Omental fat pad (tissue), 3 donors: ENCODE measurements at regions not wholly inside any gene's neighbourhood (a gene's known extent, or its start where the extent isn't known, plus 50 kb on each side); places are given as distances from the start of the nearest gene placed in this dataset.
"Not testable (repeated sequence)": the region's sequence is repeated elsewhere in the genome, so short reads cannot be mapped to it uniquely, and the experiment has no call there.

ENCODE experiments used
- ATAC-seq: fragments of 150-250 bp; one replicate; pipeline ENCODE4 v1.9.1; 2016; ENCODE audit warnings: mild to moderate bottlenecking, moderate library complexity; ENCODE audit not compliant: low FRiP score
- DNase-seq: peaks from one replicate; pipeline ENCODE4 v3.0.0-alpha.2; 2019; ENCODE audit warnings: low spot score
- TF ChIP-seq, protein P1 (sequence below), 3 donors: fragments of 450-650 bp; IDR thresholded peaks; one replicate each; pipeline ENCODE4 v1.5.1; 2016 to 2017; ENCODE audit warnings: antibody characterized with exemption in 3 of 3, mild to moderate bottlenecking in 3 of 3, moderate library complexity in 2 of 3

DNA sequence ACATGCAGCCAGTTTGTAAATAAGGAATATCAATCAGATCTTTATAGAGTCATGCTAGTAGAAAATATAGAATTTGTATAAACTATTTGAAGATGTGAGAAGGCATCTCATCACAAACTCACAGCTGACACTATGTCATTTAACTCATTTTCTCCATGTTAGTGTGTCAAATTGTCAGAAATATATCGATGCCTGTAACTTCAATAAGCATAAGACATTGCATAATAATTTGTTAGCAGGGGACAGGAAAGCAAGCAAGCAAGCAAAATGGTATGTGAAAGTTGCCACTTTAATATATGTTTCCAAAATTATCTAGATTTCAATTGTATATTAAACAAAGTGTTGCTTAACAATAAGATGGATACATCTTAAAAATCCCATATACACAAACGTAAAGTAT lies 571.0 kb downstream of the ARL4A start:
- ATAC-seq: no peak
- no peak for DNase-seq
- TF ChIP-seq, protein P1, sequence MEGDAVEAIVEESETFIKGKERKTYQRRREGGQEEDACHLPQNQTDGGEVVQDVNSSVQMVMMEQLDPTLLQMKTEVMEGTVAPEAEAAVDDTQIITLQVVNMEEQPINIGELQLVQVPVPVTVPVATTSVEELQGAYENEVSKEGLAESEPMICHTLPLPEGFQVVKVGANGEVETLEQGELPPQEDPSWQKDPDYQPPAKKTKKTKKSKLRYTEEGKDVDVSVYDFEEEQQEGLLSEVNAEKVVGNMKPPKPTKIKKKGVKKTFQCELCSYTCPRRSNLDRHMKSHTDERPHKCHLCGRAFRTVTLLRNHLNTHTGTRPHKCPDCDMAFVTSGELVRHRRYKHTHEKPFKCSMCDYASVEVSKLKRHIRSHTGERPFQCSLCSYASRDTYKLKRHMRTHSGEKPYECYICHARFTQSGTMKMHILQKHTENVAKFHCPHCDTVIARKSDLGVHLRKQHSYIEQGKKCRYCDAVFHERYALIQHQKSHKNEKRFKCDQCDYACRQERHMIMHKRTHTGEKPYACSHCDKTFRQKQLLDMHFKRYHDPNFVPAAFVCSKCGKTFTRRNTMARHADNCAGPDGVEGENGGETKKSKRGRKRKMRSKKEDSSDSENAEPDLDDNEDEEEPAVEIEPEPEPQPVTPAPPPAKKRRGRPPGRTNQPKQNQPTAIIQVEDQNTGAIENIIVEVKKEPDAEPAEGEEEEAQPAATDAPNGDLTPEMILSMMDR (IDR thresholded peaks at IDR 0.05): no peak

DNA sequence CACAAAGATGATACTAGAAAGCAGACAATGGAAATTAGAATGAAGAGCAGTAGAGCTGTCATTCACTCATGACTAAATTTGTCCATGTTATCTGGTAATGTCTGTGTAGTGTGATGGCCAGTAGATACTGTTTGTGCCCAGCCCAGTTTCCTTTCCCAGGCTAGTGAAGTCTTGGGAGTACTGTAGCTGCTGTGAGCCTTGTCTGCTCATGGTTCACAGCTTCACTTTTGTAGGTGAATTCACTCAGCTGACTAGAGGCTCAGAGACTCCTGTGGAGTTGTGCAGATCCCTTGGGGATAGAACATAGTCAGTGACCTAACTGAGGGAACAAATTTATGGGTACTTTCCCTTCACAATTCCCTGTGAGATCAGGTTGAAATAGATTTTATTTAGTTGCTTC lies 572.5 kb downstream of the ARL4A start:
- DNase-seq (no peak), ATAC-seq (no peak)
- TF ChIP-seq, protein P1 (IDR thresholded peaks at IDR 0.05): no peak

DNA sequence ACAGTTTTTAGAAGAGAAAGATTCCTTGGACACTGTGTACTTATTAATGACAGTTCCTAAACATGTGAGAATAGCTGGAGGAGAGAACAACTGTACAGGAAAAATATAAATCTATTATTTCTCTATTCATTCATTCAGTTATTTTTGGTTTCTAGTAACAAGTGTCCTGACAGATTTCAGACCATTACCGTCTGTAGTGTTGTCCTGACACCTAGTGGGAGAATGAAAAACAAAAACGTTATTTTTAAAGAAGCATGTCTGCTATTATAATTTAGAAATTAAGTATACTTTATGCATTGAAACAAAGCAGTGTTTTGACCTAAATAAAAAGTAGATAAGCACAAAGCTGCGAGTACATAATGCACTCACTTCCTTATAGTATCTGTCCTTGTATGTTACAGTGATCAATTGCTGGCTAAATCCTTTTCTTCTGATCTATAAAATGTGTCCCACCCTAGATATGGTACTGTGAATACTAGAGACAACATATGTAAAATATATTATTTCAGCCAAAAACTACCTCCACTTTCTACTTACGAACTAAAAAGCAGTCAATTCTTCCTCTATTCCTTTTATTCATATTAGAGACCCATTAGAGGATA lies 575.6 kb downstream of the ARL4A start:
- TF ChIP-seq, protein P1 (IDR thresholded peaks at IDR 0.05): no peak
- no peak for DNase-seq
- ATAC-seq: no peak

DNA sequence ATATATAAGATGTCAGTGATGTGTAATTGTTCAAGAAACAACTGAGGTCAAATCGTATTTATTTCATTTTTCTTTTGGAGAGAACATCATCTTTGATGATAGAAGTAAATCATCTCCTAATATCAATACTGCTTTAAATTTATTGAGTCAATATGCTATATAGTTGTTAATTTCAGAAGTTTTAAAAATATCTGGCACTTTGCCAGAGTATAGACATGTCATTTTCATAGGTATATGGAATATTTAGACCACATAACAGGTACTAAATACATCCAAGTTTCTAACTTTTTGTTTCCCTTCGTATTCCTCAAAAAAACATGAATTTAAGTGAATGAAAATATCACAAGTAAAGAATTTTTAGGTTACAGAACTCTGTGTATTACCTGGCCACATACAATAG lies 577.8 kb downstream of the ARL4A start:
- ATAC-seq (no peak), DNase-seq (no peak)
- TF ChIP-seq, protein P1 (IDR thresholded peaks at IDR 0.05): no peak

DNA sequence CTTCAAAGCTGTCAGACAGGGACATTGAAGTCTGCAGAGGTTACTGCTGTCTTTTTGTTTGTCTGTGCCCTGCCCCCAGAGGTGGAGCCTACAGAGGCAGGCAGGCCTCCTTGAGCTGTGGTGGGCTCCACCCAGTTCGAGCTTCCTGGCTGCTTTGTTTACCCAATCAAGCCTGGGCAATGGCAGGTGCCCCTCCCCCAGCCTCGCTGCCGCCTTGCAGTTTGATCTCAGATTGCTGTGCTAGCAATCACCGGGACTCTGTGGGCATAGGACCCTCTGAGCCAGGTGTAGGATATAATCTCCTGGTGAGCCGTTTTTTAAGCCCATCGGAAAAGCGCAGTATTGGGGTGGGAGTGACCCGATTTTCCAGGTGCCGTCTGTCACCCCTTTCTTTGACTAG lies 586.8 kb downstream of the ARL4A start:
- DNase-seq, ATAC-seq: not testable (repeated sequence)

DNA sequence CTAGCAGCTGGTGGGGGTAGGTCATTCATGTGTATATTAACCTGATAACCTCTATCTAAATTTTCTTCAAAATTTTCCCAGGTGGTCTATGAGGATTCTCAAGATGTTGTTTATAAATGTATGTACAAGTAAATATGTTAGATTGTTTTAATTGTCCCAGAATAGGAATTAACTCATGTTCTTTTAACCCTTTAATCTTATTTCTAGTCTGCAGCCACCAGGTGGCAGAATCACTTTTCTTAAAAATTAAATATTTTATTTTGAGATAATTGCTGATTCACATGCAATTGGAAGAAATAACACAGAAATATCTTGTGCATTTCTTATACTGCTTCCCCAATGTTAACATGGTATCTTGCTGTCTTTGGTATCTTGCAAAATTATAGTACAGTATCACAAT lies 589.5 kb downstream of the ARL4A start:
- TF ChIP-seq, protein P1 (IDR thresholded peaks at IDR 0.05): no peak
- ATAC-seq: no peak

DNA sequence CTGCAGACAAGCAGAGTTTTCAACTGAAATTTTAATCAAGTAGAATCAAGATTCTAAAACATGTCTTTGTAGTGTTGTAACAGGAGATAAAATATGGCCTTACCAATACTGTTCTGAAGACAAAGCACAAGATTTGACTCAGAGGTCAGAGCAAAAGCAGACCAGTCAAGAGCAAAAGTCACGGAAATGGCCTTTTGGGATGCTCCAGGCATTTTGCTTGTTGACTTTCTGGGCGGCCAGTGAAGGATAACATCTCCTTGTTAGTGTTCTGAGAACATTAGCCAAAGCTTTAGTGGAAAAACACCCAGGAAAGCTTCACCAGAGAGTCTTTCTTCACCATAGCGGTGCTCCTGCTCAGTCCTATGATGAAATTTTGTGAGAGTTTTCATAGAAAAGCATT lies 590.6 kb downstream of the ARL4A start:
- TF ChIP-seq, protein P1 (IDR thresholded peaks at IDR 0.05): no peak
- DNase-seq (no peak), ATAC-seq (no peak)

More for the DNA sequence above, 589.5 kb downstream of the ARL4A start:
- DNase-seq: no peak
